Neural cell (in vitro differentiated cells): ENCODE measurements at regions not wholly inside any gene's neighbourhood (a gene's known extent, or its start where the extent isn't known, plus 50 kb on each side); places are given as distances from the start of the nearest gene placed in this dataset.

Experiments used
- RAD21 ChIP-seq: fragments of 450-650 bp; conservative IDR thresholded peaks from 2 replicates; pipeline ENCODE4 v1.6.1; 2014; ENCODE audit warnings: antibody characterized with exemption, mild to moderate bottlenecking, moderate library complexity
- TF ChIP-seq, protein P1 (sequence below): fragments of 450-650 bp; IDR thresholded peaks from 2 replicates; pipeline ENCODE4 v1.5.1; 2014; ENCODE audit warnings: antibody characterized with exemption, mild to moderate bottlenecking, moderate library complexity; ENCODE audit not compliant: poor library complexity, severe bottlenecking

GRCh38 chrX:15914486-15914885 is 59.9 kb upstream of the AP1S2 start:
- TF ChIP-seq, protein P1, sequence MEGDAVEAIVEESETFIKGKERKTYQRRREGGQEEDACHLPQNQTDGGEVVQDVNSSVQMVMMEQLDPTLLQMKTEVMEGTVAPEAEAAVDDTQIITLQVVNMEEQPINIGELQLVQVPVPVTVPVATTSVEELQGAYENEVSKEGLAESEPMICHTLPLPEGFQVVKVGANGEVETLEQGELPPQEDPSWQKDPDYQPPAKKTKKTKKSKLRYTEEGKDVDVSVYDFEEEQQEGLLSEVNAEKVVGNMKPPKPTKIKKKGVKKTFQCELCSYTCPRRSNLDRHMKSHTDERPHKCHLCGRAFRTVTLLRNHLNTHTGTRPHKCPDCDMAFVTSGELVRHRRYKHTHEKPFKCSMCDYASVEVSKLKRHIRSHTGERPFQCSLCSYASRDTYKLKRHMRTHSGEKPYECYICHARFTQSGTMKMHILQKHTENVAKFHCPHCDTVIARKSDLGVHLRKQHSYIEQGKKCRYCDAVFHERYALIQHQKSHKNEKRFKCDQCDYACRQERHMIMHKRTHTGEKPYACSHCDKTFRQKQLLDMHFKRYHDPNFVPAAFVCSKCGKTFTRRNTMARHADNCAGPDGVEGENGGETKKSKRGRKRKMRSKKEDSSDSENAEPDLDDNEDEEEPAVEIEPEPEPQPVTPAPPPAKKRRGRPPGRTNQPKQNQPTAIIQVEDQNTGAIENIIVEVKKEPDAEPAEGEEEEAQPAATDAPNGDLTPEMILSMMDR: no peak
- TF ChIP-seq RAD21: no peak
